Neural crest cell (in vitro differentiated cells): ENCODE measurements at regions not wholly inside any gene's neighbourhood (a gene's known extent, or its start where the extent isn't known, plus 50 kb on each side); places are given as distances from the start of the nearest gene placed in this dataset.

Source experiments
- DNase-seq: peaks from one replicate; pipeline ENCODE4 v3.0.0; 2021; ENCODE audit warnings: low read depth, mixed read lengths, low spot score
- H3K27ac Mint-ChIP-seq: one replicate; pipeline ENCODE4 v1.8.0; 2021; ENCODE audit warnings: mild to moderate bottlenecking, mixed read lengths; ENCODE audit not compliant: unreplicated experiment
- H3K27me3 Mint-ChIP-seq: 2 replicates; pipeline ENCODE4 v1.8.0; 2021; ENCODE audit warnings: low read depth, mild to moderate bottlenecking, mixed read lengths
- H3K36me3 Mint-ChIP-seq: 2 replicates; pipeline ENCODE4 v1.8.0; 2021; ENCODE audit warnings: low read depth, mild to moderate bottlenecking, mixed read lengths
- H3K4me1 Mint-ChIP-seq: 2 replicates; pipeline ENCODE4 v1.8.0; 2021; ENCODE audit warnings: mixed read lengths
- H3K4me3 Mint-ChIP-seq: one replicate; pipeline ENCODE4 v1.8.0; 2021; ENCODE audit warnings: mild to moderate bottlenecking, mixed read lengths
- H3K9me3 Mint-ChIP-seq: 2 replicates; pipeline ENCODE4 v1.8.0; 2021; ENCODE audit warnings: mixed read lengths
- CTCF ChIP-seq: fragments of 200-600 bp; sonication (generic); conservative IDR thresholded peaks from 2 replicates; pipeline ENCODE4 v1.5.0; 2021; ENCODE audit warnings: antibody characterized with exemption, mild to moderate bottlenecking

DNA sequence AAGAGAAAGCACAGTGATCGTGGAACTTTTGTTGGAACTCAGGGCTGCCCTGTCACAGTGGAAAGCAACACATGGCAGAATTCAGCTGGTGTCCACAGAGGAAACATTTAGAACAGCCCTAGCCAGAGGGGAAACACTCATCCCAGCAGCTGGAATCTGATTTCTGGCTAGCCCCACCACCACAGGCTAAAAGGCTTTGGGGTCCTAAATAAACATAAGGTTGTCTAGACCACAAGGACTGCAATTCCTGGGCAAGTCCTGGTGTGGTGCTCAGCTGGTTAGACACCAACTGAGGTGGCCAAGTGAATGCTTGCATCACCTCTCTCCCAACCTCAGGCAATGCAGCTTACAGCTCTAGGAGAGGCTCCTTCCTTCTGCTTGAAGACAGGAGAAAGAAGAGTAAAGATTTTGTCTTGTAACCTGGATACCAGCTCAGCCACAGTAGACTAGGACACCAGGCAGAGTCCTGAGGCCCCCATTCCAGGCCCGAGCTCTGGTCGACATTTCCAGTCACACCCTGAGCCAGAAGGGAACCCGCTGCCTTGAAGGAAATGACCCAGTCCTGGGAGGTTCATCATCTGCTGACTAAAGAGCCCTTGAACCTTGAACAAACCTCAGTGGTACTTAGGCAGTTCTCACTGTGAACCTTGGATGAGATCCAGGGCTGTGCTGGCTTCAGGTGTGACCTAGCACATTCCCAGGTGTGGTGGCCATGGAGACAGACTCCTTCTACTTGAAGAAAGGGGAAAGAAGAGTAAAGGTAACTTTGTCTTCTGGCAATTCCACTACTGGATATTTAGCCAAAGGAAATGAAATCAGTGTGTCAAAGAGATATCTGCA is 85.4 kb upstream of the PLXNC1 start:
- no peaks in the 10 kb centered on the region for H3K4me1 Mint-ChIP-seq
- no peaks in the 10 kb centered on the region for H3K27me3 Mint-ChIP-seq
- no peak for TF ChIP-seq CTCF
- no peak for DNase-seq
- peaks cover 3% of the 10 kb centered on the region for H3K36me3 Mint-ChIP-seq
- no peak overlapping the region for H3K4me3 Mint-ChIP-seq
- no peaks in the 10 kb centered on the region for H3K9me3 Mint-ChIP-seq
- no peak overlapping the region for H3K27ac Mint-ChIP-seq

DNA sequence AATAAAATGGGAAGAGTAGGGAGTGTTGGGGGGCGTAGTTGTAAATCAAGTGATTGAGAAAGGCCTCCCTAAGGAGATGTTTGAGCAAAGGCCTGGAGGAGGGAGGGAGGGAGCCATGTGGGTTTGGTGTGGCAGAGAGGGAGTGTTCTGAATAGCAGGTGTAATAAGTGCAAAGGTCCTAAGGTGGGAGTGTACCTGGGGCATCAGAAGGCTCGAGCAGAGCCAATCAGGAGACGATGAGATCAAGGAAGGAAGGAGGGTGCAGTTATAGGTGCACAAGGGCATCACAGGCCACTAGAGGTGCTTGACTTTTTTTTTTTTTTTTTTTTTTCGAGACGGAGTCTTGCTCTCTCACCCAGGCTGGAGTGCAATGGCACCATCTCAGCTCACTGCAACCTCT is 77.9 kb upstream of the PLXNC1 start:
- peaks cover 7% of the 10 kb centered on the region for H3K4me1 Mint-ChIP-seq
- H3K27ac Mint-ChIP-seq: no peak overlapping the region
- peaks cover 5% of the 10 kb centered on the region for H3K9me3 Mint-ChIP-seq
- no peak for TF ChIP-seq CTCF
- H3K27me3 Mint-ChIP-seq: peaks cover 2% of the 10 kb centered on the region
- no peak for DNase-seq
- H3K4me3 Mint-ChIP-seq: no peak overlapping the region
- H3K36me3 Mint-ChIP-seq: peaks cover 4% of the 10 kb centered on the region

DNA sequence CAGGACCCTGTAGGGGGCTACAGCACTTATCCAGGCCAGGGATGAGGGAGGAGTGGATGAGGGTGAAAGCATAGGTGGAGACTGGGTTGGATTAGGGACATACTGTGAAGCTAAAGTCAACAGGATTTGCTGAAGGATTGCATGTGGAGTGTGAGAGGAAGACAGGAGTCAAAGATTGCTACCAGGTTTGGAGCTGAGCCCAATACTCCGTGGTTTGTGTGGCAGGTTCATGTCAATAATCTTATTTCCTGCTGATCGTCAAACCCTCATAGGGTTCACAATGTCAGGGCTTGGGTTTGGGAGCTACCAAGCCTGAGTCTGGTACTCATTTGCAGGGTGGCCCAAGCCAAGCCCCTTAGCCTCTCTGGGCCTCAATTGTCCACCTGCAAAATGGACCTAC is 77.1 kb upstream of the PLXNC1 start:
- Mint-ChIP-seq H3K4me1 (peaks cover 8% of the 10 kb centered on the region), H3K4me3 (no peak overlapping the region), H3K36me3 (peaks cover 4% of the 10 kb centered on the region), H3K27me3 (peaks cover 2% of the 10 kb centered on the region), H3K9me3 (peaks cover 5% of the 10 kb centered on the region), H3K27ac (no peak overlapping the region)
- no peak for TF ChIP-seq CTCF
- DNase-seq: no peak

- H3K36me3 Mint-ChIP-seq: peaks cover under 1% of the 10 kb centered on the region
- H3K4me1 Mint-ChIP-seq: peaks cover 8% of the 10 kb centered on the region
- peaks cover 2% of the 10 kb centered on the region for H3K9me3 Mint-ChIP-seq
- DNase-seq: no peak
- no peak overlapping the region for H3K4me3 Mint-ChIP-seq
- no peaks in the 10 kb centered on the region for H3K27me3 Mint-ChIP-seq
- H3K27ac Mint-ChIP-seq: peak overlapping the region; percentile 73
- TF ChIP-seq CTCF: no peak
Measured at GRCh38 chr12:94073441-94074051, 74.8 kb upstream of the PLXNC1 start.

- peaks cover 8% of the 10 kb centered on the region for H3K4me1 Mint-ChIP-seq
- no peak for TF ChIP-seq CTCF
- DNase-seq: no peak
- no peak overlapping the region for H3K4me3 Mint-ChIP-seq
- H3K9me3 Mint-ChIP-seq: no peaks in the 10 kb centered on the region
- no peaks in the 10 kb centered on the region for H3K27me3 Mint-ChIP-seq
- H3K27ac Mint-ChIP-seq: no peak overlapping the region
- no peaks in the 10 kb centered on the region for H3K36me3 Mint-ChIP-seq
Measured at GRCh38 chr12:94074216-94074979, 74.0 kb upstream of the PLXNC1 start.
